ENCODE measurements at regions not wholly inside any gene's neighbourhood (a gene's known extent, or its start where the extent isn't known, plus 50 kb on each side); places are given as distances from the start of the nearest gene placed in this dataset.
A peak's percentile ranks its signal among the peaks of the same experiment; 100 is the strongest.

GRCh38 chr6:105642708-105643107 lies 239.8 kb upstream of the PREP start:
- H2AFZ ChIP-seq (ENCODE audit: low read depth, low read length) = no peak overlapping the region
- no peak overlapping the region for H2BK5ac ChIP-seq (ENCODE audit: low read depth, low read length, poor library complexity, severe bottlenecking)
- no peaks in the 10 kb centered on the region for H3K36me3 ChIP-seq (ENCODE audit: control insufficient read depth in 1 of 2, insufficient read depth in 2 of 2, low read depth in 1 of 2, low read length in 2 of 2)
- no peak overlapping the region for H3K23ac ChIP-seq (ENCODE audit: low read length in 2 of 2)
- H3K18ac ChIP-seq (ENCODE audit: low read depth in 1 of 2, low read length in 2 of 2) = no peak overlapping the region
- no peak overlapping the region for H3K27ac ChIP-seq (ENCODE audit: low read length, poor library complexity, severe bottlenecking)
- H2BK12ac ChIP-seq (ENCODE audit: low read length in 2 of 2) = no peak overlapping the region
- H3K9ac ChIP-seq (ENCODE audit: low read length) = no peak overlapping the region
- no peak overlapping the region for H3K4me2 ChIP-seq (ENCODE audit: low read length, poor library complexity, severe bottlenecking)
- no peak overlapping the region for H2AK5ac ChIP-seq (ENCODE audit: low read length, severe bottlenecking)
- no peaks in the 10 kb centered on the region for H3K27me3 ChIP-seq (ENCODE audit: control insufficient read depth in 1 of 2, insufficient read depth in 1 of 2, low read length in 2 of 2)
- peak; percentile 17 for DNase-seq
- no peaks in the 10 kb centered on the region for H3K79me1 ChIP-seq (replicated peaks; ENCODE audit: low read length, poor library complexity, severe bottlenecking)
- H4K8ac ChIP-seq (ENCODE audit: low read length) = no peak overlapping the region
- no peak overlapping the region for H2BK15ac ChIP-seq (ENCODE audit: low read depth, poor library complexity, severe bottlenecking)
- no peak overlapping the region for H2BK120ac ChIP-seq (ENCODE audit: low read depth, low read length)
- H3K14ac ChIP-seq (ENCODE audit: low read length in 2 of 2) = no peak overlapping the region
- H3K4me1 ChIP-seq (ENCODE audit: control insufficient read depth, insufficient read depth, low read depth, low read length) = no peaks in the 10 kb centered on the region
- H3K9me3 ChIP-seq (ENCODE audit: control insufficient read depth, low read length) = no peaks in the 10 kb centered on the region
- no peak overlapping the region for H3K4ac ChIP-seq (ENCODE audit: low read depth in 1 of 2, low read length in 2 of 2)
- no peak overlapping the region for H3K4me3 ChIP-seq (ENCODE audit: insufficient read depth in 1 of 2, low read depth in 1 of 2, low read length in 2 of 2)
- H4K91ac ChIP-seq (ENCODE audit: low read length) = no peak overlapping the region
- WGBS = 92% methylated on average over 4 of the region's 4 CpGs

GRCh38 chr6:105641504-105641903 lies 238.6 kb upstream of the PREP start:
- Histone ChIP-seq H3K14ac (ENCODE audit: low read length in 2 of 2) (no peak overlapping the region), H3K79me1 (replicated peaks; ENCODE audit: low read length, poor library complexity, severe bottlenecking) (no peaks in the 10 kb centered on the region), H3K9me3 (ENCODE audit: control insufficient read depth, low read length) (no peaks in the 10 kb centered on the region), H3K4ac (ENCODE audit: low read depth in 1 of 2, low read length in 2 of 2) (peak overlapping the region in 1 of 2 experiments; percentile 43), H3K4me1 (ENCODE audit: control insufficient read depth, insufficient read depth, low read depth, low read length) (no peaks in the 10 kb centered on the region), H4K91ac (ENCODE audit: low read length) (no peak overlapping the region), H3K27ac (ENCODE audit: low read length, poor library complexity, severe bottlenecking) (no peak overlapping the region), H2BK5ac (ENCODE audit: low read depth, low read length, poor library complexity, severe bottlenecking) (no peak overlapping the region), H3K23ac (ENCODE audit: low read length in 2 of 2) (no peak overlapping the region), H3K36me3 (ENCODE audit: control insufficient read depth in 1 of 2, insufficient read depth in 2 of 2, low read depth in 1 of 2, low read length in 2 of 2) (no peaks in the 10 kb centered on the region), H2BK12ac (ENCODE audit: low read length in 2 of 2) (no peak overlapping the region), H3K9ac (ENCODE audit: low read length) (no peak overlapping the region), H2BK120ac (ENCODE audit: low read depth, low read length) (no peak overlapping the region), H2BK15ac (ENCODE audit: low read depth, poor library complexity, severe bottlenecking) (no peak overlapping the region), H3K18ac (ENCODE audit: low read depth in 1 of 2, low read length in 2 of 2) (no peak overlapping the region), H3K4me2 (ENCODE audit: low read length, poor library complexity, severe bottlenecking) (no peak overlapping the region), H4K8ac (ENCODE audit: low read length) (no peak overlapping the region), H3K4me3 (ENCODE audit: insufficient read depth in 1 of 2, low read depth in 1 of 2, low read length in 2 of 2) (no peak overlapping the region), H2AFZ (ENCODE audit: low read depth, low read length) (no peak overlapping the region), H3K27me3 (ENCODE audit: control insufficient read depth in 1 of 2, insufficient read depth in 1 of 2, low read length in 2 of 2) (no peaks in the 10 kb centered on the region), H2AK5ac (ENCODE audit: low read length, severe bottlenecking) (no peak overlapping the region)
- no peak for DNase-seq
- 100% methylated on average over 1 of the region's 1 CpG for WGBS

GRCh38 chr6:105639124-105639523 lies 236.2 kb upstream of the PREP start:
- Histone ChIP-seq H3K4ac (ENCODE audit: low read depth in 1 of 2, low read length in 2 of 2) (no peak overlapping the region), H4K8ac (ENCODE audit: low read length) (no peak overlapping the region), H2BK5ac (ENCODE audit: low read depth, low read length, poor library complexity, severe bottlenecking) (no peak overlapping the region), H3K79me1 (replicated peaks; ENCODE audit: low read length, poor library complexity, severe bottlenecking) (no peaks in the 10 kb centered on the region), H3K4me1 (ENCODE audit: control insufficient read depth, insufficient read depth, low read depth, low read length) (no peaks in the 10 kb centered on the region), H3K4me3 (ENCODE audit: insufficient read depth in 1 of 2, low read depth in 1 of 2, low read length in 2 of 2) (no peak overlapping the region), H3K23ac (ENCODE audit: low read length in 2 of 2) (no peak overlapping the region), H3K27me3 (ENCODE audit: control insufficient read depth in 1 of 2, insufficient read depth in 1 of 2, low read length in 2 of 2) (no peaks in the 10 kb centered on the region), H2BK15ac (ENCODE audit: low read depth, poor library complexity, severe bottlenecking) (no peak overlapping the region), H4K91ac (ENCODE audit: low read length) (no peak overlapping the region), H3K4me2 (ENCODE audit: low read length, poor library complexity, severe bottlenecking) (no peak overlapping the region), H3K9ac (ENCODE audit: low read length) (no peak overlapping the region), H2BK12ac (ENCODE audit: low read length in 2 of 2) (no peak overlapping the region), H2AK5ac (ENCODE audit: low read length, severe bottlenecking) (no peak overlapping the region), H3K14ac (ENCODE audit: low read length in 2 of 2) (no peak overlapping the region), H2AFZ (ENCODE audit: low read depth, low read length) (no peak overlapping the region), H3K27ac (ENCODE audit: low read length, poor library complexity, severe bottlenecking) (no peak overlapping the region), H2BK120ac (ENCODE audit: low read depth, low read length) (no peak overlapping the region), H3K9me3 (ENCODE audit: control insufficient read depth, low read length) (no peaks in the 10 kb centered on the region), H3K18ac (ENCODE audit: low read depth in 1 of 2, low read length in 2 of 2) (no peak overlapping the region), H3K36me3 (ENCODE audit: control insufficient read depth in 1 of 2, insufficient read depth in 2 of 2, low read depth in 1 of 2, low read length in 2 of 2) (no peaks in the 10 kb centered on the region)
- DNase-seq = no peak
- WGBS = no CpG with 5 or more reads among the region's 2 CpGs

- Histone ChIP-seq H2BK12ac (ENCODE audit: low read length in 2 of 2) (no peak overlapping the region), H2AFZ (ENCODE audit: low read depth, low read length) (no peak overlapping the region), H3K4me2 (ENCODE audit: low read length, poor library complexity, severe bottlenecking) (no peak overlapping the region), H3K27me3 (ENCODE audit: control insufficient read depth in 1 of 2, insufficient read depth in 1 of 2, low read length in 2 of 2) (no peaks in the 10 kb centered on the region), H3K4me3 (ENCODE audit: insufficient read depth in 1 of 2, low read depth in 1 of 2, low read length in 2 of 2) (no peak overlapping the region), H2BK15ac (ENCODE audit: low read depth, poor library complexity, severe bottlenecking) (no peak overlapping the region), H3K79me1 (replicated peaks; ENCODE audit: low read length, poor library complexity, severe bottlenecking) (no peaks in the 10 kb centered on the region), H4K8ac (ENCODE audit: low read length) (no peak overlapping the region), H2BK5ac (ENCODE audit: low read depth, low read length, poor library complexity, severe bottlenecking) (no peak overlapping the region), H3K9ac (ENCODE audit: low read length) (no peak overlapping the region), H2AK5ac (ENCODE audit: low read length, severe bottlenecking) (no peak overlapping the region), H3K9me3 (ENCODE audit: control insufficient read depth, low read length) (no peaks in the 10 kb centered on the region), H3K36me3 (ENCODE audit: control insufficient read depth in 1 of 2, insufficient read depth in 2 of 2, low read depth in 1 of 2, low read length in 2 of 2) (no peaks in the 10 kb centered on the region), H3K18ac (ENCODE audit: low read depth in 1 of 2, low read length in 2 of 2) (no peak overlapping the region), H3K23ac (ENCODE audit: low read length in 2 of 2) (no peak overlapping the region), H3K27ac (ENCODE audit: low read length, poor library complexity, severe bottlenecking) (no peak overlapping the region), H2BK120ac (ENCODE audit: low read depth, low read length) (no peak overlapping the region), H3K14ac (ENCODE audit: low read length in 2 of 2) (no peak overlapping the region), H3K4ac (ENCODE audit: low read depth in 1 of 2, low read length in 2 of 2) (no peak overlapping the region), H4K91ac (ENCODE audit: low read length) (no peak overlapping the region), H3K4me1 (ENCODE audit: control insufficient read depth, insufficient read depth, low read depth, low read length) (no peaks in the 10 kb centered on the region)
- no peak for DNase-seq
These were observed 230.9 kb upstream of the PREP start for GRCh38 chr6:105633814-105634213.

All from mesenchymal stem cell (in vitro differentiated cells and primary cell).